IMR-90 (cell line): ENCODE measurements at regions not wholly inside any gene's neighbourhood (a gene's known extent, or its start where the extent isn't known, plus 50 kb on each side); places are given as distances from the start of the nearest gene placed in this dataset.

Experiments
- CEBPB ChIP-seq: IDR thresholded peaks from 2 replicates; pipeline ENCODE4 v1.6.1; 2012; ENCODE audit warnings: low read depth, low read length, improper control_type of control experiment
- CHD1 ChIP-seq: IDR thresholded peaks from 2 replicates; pipeline ENCODE4 v1.6.1; 2012; ENCODE audit warnings: low read depth, low read length, improper control_type of control experiment

DNA sequence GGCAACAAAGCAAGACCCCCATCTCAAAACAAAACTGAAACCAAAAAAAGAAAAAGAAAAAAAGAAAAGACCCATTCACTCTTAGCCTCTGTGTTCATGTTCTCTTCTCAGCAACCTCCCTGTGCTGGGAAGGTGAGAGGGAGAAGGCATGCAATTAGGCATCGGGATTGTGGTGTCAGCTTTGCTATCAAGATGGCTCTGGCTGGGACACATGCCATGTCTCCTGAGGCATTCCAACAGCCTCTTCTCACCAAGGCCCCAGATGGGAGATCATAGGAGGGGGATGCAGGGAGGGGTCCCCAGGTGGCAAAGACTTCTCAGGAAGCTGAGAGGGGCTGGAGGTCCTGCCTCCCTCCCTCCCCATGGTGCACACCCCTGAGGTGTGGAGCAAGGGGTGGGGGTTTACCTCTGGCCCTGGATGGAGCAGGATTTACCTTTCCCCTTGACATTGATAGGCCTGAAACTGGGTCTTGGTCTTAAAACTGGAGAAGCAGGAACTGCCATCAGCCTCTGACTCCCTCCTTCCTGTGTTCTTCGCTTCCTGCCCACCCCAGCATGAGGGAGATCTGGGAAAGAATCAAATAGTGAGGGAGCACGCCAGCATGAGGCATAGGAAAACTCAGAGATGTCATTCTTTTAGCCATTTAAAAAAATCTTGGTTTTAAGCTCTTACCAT, 96.2 kb upstream of the DUSP5 start:
- TF ChIP-seq CEBPB (no peak), CHD1 (no peak)
